GM23248 (cell line): ENCODE measurements at regions not wholly inside any gene's neighbourhood (a gene's known extent, or its start where the extent isn't known, plus 50 kb on each side); places are given as distances from the start of the nearest gene placed in this dataset.

Source experiments
- EZH2 ChIP-seq: fragments of 200-600 bp; sonication (generic); IDR thresholded peaks from 2 replicates; pipeline ENCODE4 v1.6.1; 2018; ENCODE audit warnings: antibody characterized with exemption, mild to moderate bottlenecking; ENCODE audit not compliant: insufficient read depth, poor library complexity, severe bottlenecking
- EZH2phosphoT487 ChIP-seq: fragments of 200-600 bp; sonication (generic); IDR thresholded peaks from 2 replicates; pipeline ENCODE4 v1.6.1; 2018; ENCODE audit warnings: antibody characterized with exemption, moderate library complexity, mild to moderate bottlenecking, low read depth; ENCODE audit not compliant: insufficient read depth

GRCh38 chr10:114720685-114721278 is 62.7 kb upstream of the ABLIM1 start:
- TF ChIP-seq EZH2, result no peak
- no peak for TF ChIP-seq EZH2phosphoT487
